Amniotic epithelial cell (primary cell): ENCODE measurements at regions not wholly inside any gene's neighbourhood (a gene's known extent, or its start where the extent isn't known, plus 50 kb on each side); places are given as distances from the start of the nearest gene placed in this dataset.

ENCODE experiments used
- DNase-seq: peaks from one replicate; pipeline ENCODE4 v3.0.0-alpha.2; 2010; ENCODE audit warnings: low read depth

- no peak for DNase-seq
These were observed 270.6 kb downstream of the PBX3 start for GRCh38 chr9:126017758-126018157.

DNA sequence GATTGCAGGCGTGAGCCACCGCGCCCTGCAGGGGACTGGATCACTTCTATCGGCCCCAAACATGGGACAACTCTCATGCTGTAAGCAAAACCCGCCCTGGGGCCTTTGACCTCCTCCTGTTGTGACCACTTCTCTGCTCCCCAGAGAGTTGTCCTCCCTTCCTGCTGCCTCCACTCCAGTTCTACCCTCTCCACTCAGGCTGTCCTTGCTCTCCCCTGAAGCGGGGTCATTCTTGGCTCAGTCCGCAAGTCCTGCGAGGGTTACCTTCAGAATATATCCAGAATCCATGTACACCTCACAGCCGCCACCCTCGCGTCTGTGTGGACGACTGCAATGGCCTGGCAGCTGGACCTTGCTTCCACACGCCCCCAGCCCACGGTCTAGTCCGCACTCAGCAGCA, 273.7 kb downstream of the PBX3 start:
- DNase-seq: no peak

DNA sequence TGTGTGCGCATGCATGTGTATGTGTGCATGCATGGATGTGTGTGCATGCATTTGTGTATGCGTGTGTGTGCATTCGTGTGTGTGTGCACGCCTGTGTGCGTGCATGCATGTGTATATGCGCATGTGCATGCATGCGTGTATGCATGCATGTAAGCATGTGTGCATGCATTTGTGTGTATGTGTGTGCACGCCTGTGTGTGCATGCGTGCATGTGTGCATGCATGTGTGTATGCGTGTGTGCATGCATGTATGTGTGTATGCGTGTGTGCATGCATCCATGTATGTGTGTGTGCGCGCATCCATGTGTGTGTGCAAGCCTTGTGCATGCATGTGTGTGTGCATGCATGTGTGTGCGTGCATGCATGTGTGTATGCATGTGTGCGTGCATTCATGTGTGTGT, 276.8 kb downstream of the PBX3 start:
- no peak for DNase-seq

DNA sequence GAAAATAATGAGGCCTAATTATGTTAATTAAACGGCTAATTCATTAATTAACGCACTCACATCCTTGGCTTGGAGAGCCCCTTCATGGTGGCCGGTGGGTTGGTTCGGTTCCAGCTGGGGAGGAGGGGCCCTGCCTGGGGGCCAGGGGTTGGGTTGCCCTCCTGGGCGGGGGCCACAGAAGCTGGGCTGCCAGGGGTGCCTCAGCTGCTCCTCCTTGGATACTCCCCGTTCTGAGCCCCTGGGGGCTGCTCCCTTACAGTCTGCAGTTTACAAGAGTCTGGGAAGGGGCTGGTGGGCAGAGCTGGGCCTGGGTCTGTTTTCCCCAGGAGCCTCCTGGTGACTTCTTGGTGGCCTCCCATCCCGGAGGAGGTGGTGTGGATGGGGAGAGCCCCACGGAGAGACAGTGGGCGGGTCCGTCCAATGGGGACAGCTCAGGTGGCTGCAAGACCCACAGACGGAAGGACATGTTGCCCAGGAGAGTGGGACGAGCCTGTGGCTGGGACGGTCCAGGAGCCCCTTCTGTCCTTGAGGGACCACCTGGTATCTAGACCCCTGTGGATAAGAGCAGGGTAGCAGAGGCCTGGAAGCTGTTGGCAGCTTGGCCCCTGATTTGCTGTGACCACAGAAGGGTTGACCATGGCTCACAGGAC, 277.5 kb downstream of the PBX3 start:
- no peak for DNase-seq

- no peak for DNase-seq
These were observed 278.8 kb downstream of the PBX3 start for GRCh38 chr9:126025991-126026390.

DNA sequence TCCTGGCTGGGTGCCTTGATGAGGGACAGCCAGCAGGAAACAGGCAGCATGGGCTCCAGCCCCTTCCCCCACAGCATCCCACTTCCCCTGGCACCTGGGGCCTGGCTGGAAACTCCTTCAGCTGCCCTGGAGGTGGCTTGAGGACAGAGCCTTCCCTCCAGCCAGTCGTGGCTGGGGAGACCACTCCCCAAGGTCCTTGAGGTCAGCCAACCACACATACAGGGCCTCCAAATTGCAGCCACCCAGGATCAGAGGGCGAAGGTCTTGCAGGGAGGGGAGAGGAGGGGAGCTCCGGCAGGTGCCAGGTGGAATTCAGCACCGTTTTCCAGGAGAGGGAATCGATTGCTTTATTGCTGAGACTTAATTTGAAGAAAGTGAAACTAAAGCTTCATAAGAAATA, 280.4 kb downstream of the PBX3 start:
- DNase-seq: no peak

DNA sequence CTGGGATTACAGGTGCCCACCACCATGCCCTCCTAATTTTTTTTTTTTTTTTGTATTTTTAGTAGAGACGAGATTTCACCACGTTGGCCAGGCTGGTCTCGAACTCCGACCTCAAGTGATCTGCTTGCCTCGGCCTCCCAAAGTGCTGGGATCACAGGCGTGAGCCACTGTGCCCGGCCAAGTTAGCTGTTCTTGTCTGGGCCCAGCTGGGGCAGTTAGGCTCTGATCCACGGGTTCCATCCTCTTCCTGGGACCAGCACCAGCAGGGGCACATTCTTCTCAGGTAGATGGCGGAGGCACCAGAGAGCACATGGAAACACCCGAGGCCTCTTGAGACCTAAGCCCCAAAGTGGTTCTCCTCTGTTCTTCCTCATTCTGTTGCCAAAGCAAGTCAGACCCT, 281.6 kb downstream of the PBX3 start:
- DNase-seq: no peak

- DNase-seq: no peak
These were observed 283.5 kb downstream of the PBX3 start for GRCh38 chr9:126030716-126031115.

DNA sequence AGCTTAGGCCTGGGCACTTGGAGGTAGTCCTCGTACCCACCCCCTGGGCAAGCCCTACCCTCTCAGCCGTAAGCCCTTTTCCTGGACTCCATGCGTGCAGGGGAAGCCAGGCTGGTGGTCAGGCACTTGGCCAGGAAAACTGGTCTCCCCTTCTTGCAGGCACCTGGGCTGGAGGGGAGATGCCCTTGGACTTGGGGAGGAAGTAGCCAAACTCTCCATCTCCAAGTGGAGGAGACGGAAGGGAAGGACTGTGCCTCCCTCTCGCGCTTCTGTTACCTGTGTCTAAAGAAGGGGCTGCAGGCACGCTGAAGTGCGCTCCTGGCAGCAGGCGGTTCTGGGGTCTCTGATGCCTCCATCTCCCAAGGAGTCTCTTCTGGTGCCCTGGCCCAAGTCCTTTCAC, 283.9 kb downstream of the PBX3 start:
- DNase-seq: no peak

DNA sequence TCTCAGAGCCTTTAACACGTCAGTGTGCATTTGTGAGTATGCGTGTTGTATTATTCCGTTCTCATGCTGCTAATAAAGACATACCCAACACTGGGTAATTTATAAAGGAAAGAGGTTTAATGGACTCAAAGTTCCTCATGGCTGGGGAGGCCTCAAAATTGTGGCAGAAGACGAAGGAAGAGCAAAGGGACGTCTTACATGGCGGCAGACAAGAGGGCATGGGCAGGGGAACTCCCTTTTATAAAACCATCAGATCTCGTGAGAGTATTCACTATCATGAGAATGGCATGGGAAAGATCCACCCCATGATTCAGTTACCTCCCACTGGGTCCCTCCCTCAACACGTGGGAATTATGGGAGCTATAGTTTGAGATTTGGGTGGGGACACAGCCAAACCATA, 285.0 kb downstream of the PBX3 start:
- no peak for DNase-seq

GRCh38 chr9:126033318-126033717, 286.1 kb downstream of the PBX3 start:
- no peak for DNase-seq

DNA sequence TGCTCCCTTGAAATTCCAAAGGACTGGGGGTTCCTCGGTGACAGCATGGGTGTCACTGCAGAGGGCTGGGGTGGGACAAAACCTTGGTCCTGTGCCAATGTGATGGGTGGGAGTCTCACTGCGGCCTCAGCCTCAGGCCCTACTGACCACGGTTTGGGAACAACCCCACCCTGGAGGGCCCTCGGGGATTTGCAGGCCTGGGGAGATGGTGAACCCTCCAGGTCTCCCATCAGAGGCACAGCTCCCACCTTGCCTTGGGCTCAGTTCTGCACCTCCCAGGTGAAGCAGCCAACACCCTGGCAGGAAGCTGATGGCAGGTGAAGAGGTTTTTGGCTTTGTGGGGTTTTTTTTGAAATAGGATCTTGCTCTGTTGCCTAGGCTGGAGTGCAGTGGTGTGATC, 286.8 kb downstream of the PBX3 start:
- DNase-seq: no peak

GRCh38 chr9:126036881-126037291, 289.7 kb downstream of the PBX3 start:
- DNase-seq: peak; percentile 44

DNA sequence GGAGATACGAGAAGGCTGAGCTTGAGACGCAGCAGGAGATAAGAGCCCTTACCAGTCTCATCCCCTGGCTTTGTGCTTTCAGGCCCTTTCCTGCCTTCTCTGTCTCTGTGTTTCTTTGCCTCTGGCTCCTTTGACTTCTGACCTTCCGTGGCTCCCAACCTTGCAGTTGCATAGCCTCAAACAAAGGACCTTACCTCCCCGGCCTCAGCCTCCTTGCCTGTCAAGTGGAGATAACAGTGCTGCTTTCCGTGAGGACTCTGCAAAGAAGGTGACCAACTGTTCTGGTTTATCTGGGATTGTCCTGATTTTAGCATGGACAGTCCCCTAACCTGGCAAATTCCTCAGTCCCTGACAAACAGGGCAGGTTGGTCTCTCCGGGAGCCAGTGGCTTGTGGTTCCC, 287.8 kb upstream of the MVB12B start:
- no peak for DNase-seq

DNA sequence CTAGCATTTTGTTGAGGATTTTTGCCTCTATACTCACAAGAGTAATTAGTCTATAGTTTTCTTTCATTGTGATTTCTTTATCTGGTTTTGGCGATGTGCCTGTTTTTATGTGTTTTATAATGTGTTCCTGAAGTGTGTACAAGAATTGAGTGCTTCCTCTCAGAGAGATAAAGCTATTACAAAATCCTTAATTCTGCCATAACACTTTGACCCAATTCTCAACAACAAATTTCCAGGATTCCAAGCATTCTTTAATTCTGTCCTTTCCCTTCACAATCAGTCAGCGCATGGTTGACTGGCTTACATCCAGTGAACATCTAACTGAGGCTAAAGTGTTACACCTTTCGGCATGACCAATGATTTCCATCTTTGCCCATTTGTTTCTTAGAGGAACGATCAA, 282.9 kb upstream of the MVB12B start:
- DNase-seq: peak; percentile 51

DNA sequence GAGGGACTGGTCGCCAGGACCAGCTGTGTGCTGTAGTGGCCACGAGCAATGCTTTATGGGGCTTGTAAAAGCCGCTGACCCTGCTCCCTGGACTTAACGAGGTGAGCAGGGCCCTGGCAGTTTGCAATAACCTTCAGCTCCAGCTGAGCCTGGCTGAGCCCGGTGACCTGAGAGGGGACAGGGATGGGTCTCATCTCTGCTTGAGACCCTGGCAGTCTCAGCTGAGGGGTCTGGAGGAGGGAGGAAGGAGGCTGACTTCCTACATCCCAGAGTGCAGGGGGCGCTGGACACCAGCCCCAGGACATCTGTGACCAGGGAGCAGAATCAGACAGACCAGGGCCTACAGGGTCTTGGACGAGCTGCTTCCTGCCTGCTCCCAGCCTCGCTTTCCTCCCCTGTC, 277.5 kb upstream of the MVB12B start:
- DNase-seq: no peak

DNA sequence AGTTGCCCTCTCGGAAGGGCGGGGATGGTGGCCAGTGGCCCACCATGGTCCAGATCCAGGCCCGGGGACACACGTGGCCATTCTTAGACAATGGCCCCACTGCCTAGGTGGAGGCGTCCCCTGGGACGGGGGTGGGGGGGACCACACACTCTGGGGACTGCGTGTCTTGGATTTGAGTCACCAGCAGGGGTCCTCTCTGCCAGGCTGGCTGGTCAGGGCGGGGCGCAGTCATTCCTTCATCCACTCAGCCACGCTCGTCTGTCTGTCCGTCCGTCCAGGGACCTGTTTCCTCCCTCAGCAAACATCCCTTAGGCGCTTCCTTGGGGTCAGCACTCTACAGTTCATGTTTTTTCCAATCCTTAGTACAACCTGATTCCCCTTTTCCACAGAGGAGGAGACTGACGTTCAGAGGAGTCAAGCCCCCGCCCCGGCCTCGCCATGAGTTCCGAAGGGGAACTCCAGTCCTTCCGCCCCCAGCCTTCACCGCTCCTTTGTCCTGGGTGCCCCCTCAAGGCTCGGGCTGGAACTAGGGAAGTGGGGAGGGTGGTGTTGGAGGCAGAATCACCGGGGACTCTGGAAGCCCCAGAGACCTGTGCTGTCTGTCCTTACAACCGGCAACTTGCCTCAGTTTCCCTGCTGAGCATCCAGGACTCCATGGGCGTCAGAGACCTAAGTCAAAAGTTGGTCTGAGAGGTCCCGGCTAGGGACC, 276.6 kb upstream of the MVB12B start:
- no peak for DNase-seq

GRCh38 chr9:126050605-126050990, 276.0 kb upstream of the MVB12B start:
- DNase-seq: no peak

- no peak for DNase-seq
These were observed 275.0 kb upstream of the MVB12B start for GRCh38 chr9:126051446-126052130.

- no peak for DNase-seq
These were observed 273.8 kb upstream of the MVB12B start for GRCh38 chr9:126052791-126053190.

DNA sequence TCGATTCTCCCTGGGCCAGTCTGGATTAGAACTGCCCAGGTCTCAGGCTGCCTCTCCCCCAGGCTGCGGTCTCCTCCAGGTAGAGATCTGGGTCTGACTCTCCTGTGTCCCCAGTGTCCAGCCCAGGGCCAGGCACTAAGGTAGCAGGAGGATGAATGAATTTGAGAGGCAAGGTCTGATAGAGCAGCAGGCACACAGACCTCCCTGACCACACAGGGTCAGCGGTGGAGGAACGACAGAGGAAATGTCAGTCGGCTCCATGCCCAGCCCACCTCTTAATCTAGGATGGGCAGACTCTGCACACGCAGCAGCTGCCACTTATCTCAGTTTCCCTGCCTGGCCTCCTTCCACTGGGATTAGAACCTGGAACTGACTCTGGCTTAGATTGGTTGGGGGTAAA, 272.7 kb upstream of the MVB12B start:
- no peak for DNase-seq

DNA sequence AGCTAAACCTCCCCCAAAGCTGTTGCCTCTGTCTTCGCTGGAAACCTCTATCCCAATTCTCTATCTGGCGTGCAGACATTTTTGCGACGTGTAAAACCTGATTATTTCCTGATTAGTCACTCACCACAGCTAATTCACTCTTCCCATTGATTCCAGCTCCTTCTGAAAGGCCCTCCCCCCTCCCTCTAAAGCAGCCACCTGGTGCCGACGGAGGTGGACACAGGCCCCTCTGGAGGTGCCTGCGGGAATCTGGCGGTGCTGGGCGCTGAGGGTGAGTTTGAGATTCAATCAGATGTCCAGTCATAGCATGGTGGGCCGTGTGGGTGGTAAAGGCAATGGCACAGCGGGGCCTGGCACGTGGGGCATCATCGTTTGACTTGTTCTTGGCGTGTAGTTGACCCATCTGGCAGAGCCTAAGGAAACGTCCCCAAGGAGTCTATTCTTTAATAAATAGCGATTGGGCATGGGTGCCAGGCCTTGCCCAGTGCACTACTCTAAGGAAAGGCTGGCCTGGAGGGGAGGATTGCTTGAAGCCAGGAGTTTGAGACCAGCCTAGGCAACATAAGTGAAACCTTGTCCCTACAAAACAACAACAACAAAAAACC, 271.1 kb upstream of the MVB12B start:
- peak; percentile 28 for DNase-seq
